ENCODE measurements at regions not wholly inside any gene's neighbourhood (a gene's known extent, or its start where the extent isn't known, plus 50 kb on each side); places are given as distances from the start of the nearest gene placed in this dataset.

DNA sequence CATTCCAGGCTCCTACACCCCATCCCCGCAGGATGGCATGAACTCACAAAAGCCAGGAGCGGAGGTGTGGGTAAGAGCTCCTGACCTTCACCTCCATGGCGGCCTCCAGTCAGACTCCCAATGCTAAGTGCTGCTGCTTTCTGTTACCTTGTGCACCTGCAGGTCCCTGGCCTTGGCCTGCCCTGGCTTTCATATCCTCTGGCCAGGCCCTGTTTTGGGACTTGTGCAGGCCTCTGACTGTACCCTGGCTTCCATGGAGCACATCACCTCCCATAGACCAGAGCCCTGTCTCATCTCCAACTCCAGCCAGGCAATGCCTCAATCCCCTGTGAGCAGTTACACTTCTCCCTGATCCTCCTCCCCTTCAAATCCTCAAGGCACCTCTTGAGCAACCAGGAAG is 124.5 kb downstream of the MED10 start:
- Histone ChIP-seq H3K4me2 (ENCODE audit: low read depth, low read length) (no peak overlapping the region), H2AFZ (ENCODE audit: low read length) (no peak overlapping the region), H3K9me2 (replicated peaks; ENCODE audit: insufficient read depth, low read length) (no peaks in the 10 kb centered on the region), H3K79me2 (ENCODE audit: low read length) (no peaks in the 10 kb centered on the region), H4K20me1 (ENCODE audit: insufficient read depth, low read length) (no peaks in the 10 kb centered on the region), H3K9me3 (replicated peaks; ENCODE audit: insufficient read depth, low read length) (no peaks in the 10 kb centered on the region), H3K9ac (ENCODE audit: low read length) (no peak overlapping the region), H3K4me3 (ENCODE audit: low read length) (no peak overlapping the region), H3K27me3 (replicated peaks; ENCODE audit: insufficient read depth, low read length) (no peaks in the 10 kb centered on the region), H3F3A (ENCODE audit: insufficient read depth, low read length) (no peaks in the 10 kb centered on the region), H3K27ac (ENCODE audit: low read length) (no peak overlapping the region), H3K4me1 (ENCODE audit: low read length) (no peaks in the 10 kb centered on the region), H3K36me3 (replicated peaks; ENCODE audit: insufficient read depth, low read length) (no peaks in the 10 kb centered on the region)
- TF ChIP-seq EZH2phosphoT487 (IDR thresholded peaks at IDR 0.05; ENCODE audit: low read length) (no peak), EZH2 (optimal IDR thresholded peaks at IDR 0.05; ENCODE audit: low read depth, low read length) (no peak)
- TF ChIP-seq, protein P1, sequence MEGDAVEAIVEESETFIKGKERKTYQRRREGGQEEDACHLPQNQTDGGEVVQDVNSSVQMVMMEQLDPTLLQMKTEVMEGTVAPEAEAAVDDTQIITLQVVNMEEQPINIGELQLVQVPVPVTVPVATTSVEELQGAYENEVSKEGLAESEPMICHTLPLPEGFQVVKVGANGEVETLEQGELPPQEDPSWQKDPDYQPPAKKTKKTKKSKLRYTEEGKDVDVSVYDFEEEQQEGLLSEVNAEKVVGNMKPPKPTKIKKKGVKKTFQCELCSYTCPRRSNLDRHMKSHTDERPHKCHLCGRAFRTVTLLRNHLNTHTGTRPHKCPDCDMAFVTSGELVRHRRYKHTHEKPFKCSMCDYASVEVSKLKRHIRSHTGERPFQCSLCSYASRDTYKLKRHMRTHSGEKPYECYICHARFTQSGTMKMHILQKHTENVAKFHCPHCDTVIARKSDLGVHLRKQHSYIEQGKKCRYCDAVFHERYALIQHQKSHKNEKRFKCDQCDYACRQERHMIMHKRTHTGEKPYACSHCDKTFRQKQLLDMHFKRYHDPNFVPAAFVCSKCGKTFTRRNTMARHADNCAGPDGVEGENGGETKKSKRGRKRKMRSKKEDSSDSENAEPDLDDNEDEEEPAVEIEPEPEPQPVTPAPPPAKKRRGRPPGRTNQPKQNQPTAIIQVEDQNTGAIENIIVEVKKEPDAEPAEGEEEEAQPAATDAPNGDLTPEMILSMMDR (IDR thresholded peaks at IDR 0.05; ENCODE audit: low read length): no peak
- no peak for DNase-seq

DNA sequence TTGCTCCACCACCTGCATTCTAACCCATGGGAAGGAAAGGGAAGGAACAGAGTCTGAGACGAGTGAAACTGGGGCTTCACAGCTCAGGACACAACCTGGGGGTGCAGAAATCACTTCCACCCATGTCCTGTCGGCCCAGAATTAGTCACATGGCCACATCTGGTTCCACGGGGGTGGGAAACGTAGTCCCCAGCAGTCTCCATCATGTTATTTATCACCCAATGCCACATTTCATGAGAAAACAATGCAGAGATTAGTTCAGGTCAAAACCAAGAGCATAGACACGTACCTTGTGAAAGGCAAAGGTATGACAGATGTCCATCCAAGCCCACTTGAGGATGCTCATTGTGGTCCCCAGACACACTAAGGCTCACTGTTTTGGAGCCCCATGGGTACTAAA is 125.1 kb downstream of the MED10 start:
- DNase-seq: no peak
- TF ChIP-seq EZH2 (optimal IDR thresholded peaks at IDR 0.05; ENCODE audit: low read depth, low read length): no peak
- no peak for TF ChIP-seq EZH2phosphoT487 (IDR thresholded peaks at IDR 0.05; ENCODE audit: low read length)
- TF ChIP-seq, protein P1 (IDR thresholded peaks at IDR 0.05; ENCODE audit: low read length): no peak
- Histone ChIP-seq H3K9me3 (replicated peaks; ENCODE audit: insufficient read depth, low read length) (no peaks in the 10 kb centered on the region), H3K9me2 (replicated peaks; ENCODE audit: insufficient read depth, low read length) (no peaks in the 10 kb centered on the region), H3K9ac (ENCODE audit: low read length) (no peak overlapping the region), H3K79me2 (ENCODE audit: low read length) (no peaks in the 10 kb centered on the region), H3K4me3 (ENCODE audit: low read length) (no peak overlapping the region), H4K20me1 (ENCODE audit: insufficient read depth, low read length) (no peaks in the 10 kb centered on the region), H3K36me3 (replicated peaks; ENCODE audit: insufficient read depth, low read length) (no peaks in the 10 kb centered on the region), H3K4me1 (ENCODE audit: low read length) (no peaks in the 10 kb centered on the region), H3K27me3 (replicated peaks; ENCODE audit: insufficient read depth, low read length) (no peaks in the 10 kb centered on the region), H3K4me2 (ENCODE audit: low read depth, low read length) (no peak overlapping the region), H3K27ac (ENCODE audit: low read length) (no peak overlapping the region), H3F3A (ENCODE audit: insufficient read depth, low read length) (no peaks in the 10 kb centered on the region), H2AFZ (ENCODE audit: low read length) (no peak overlapping the region)

DNA sequence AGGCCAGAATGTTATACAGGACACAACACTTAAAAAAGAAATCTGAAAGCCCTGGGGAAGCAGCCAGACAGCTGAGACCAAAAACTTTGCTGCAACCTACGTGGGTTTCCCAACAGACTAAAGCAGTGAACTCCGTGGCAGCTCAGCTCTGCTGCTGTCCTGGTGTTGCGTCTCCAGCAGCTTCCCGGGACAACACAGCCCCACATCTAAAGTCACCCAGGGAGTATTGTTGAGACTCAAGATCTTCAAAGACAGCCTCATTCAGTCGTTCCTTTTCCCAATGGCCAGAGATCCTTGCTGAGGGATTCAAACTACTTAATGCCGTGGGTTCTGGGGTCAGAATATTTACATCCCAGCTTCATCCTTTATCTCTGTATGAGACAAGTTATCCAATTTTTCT is 125.8 kb downstream of the MED10 start:
- DNase-seq: no peak
- no peaks in the 10 kb centered on the region for H4K20me1 ChIP-seq (ENCODE audit: insufficient read depth, low read length)
- no peaks in the 10 kb centered on the region for H3K9me3 ChIP-seq (replicated peaks; ENCODE audit: insufficient read depth, low read length)
- no peaks in the 10 kb centered on the region for H3K9me2 ChIP-seq (replicated peaks; ENCODE audit: insufficient read depth, low read length)
- no peaks in the 10 kb centered on the region for H3K27me3 ChIP-seq (replicated peaks; ENCODE audit: insufficient read depth, low read length)
- H3K4me2 ChIP-seq (ENCODE audit: low read depth, low read length): no peak overlapping the region
- no peak overlapping the region for H3K9ac ChIP-seq (ENCODE audit: low read length)
- no peaks in the 10 kb centered on the region for H3K79me2 ChIP-seq (ENCODE audit: low read length)
- TF ChIP-seq EZH2phosphoT487 (IDR thresholded peaks at IDR 0.05; ENCODE audit: low read length): no peak
- TF ChIP-seq, protein P1 (IDR thresholded peaks at IDR 0.05; ENCODE audit: low read length): no peak
- H3K36me3 ChIP-seq (replicated peaks; ENCODE audit: insufficient read depth, low read length): no peaks in the 10 kb centered on the region
- no peak overlapping the region for H2AFZ ChIP-seq (ENCODE audit: low read length)
- no peaks in the 10 kb centered on the region for H3F3A ChIP-seq (ENCODE audit: insufficient read depth, low read length)
- H3K4me3 ChIP-seq (ENCODE audit: low read length): no peak overlapping the region
- H3K4me1 ChIP-seq (ENCODE audit: low read length): no peaks in the 10 kb centered on the region
- H3K27ac ChIP-seq (ENCODE audit: low read length): no peak overlapping the region

Measured in MM.1S (cell line).